OCI-LY1 (cell line): ENCODE measurements at regions not wholly inside any gene's neighbourhood (a gene's known extent, or its start where the extent isn't known, plus 50 kb on each side); places are given as distances from the start of the nearest gene placed in this dataset.

ENCODE experiments used
- H2AFZ ChIP-seq: fragments of 200-600 bp; sonication (generic), shearing (Covaris generic); 2 replicates; pipeline ENCODE4 v1.6.0; 2014; ENCODE audit warnings: antibody characterized with exemption, mild to moderate bottlenecking, low read length
- H3F3A ChIP-seq: fragments of 200-600 bp; sonication (generic), shearing (Covaris generic); 2 replicates; pipeline ENCODE4 v1.6.0; 2014; ENCODE audit warnings: mild to moderate bottlenecking, antibody characterized with exemption, low read length, moderate library complexity; ENCODE audit not compliant: insufficient read depth
- H3K27ac ChIP-seq: fragments of 200-600 bp; sonication (generic); 2 replicates; pipeline ENCODE4 v1.5.1; 2014; ENCODE audit warnings: low read length, mixed run types, mild to moderate bottlenecking, low read depth; ENCODE audit not compliant: poor library complexity, severe bottlenecking
- H3K27me3 ChIP-seq: fragments of 200-600 bp; sonication (generic); 2 replicates; pipeline ENCODE4 v1.6.0; 2014; ENCODE audit warnings: antibody characterized with exemption, mild to moderate bottlenecking, low read length, moderate library complexity; ENCODE audit not compliant: insufficient read depth
- H3K36me3 ChIP-seq: fragments of 200-600 bp; sonication (generic); 2 replicates; pipeline ENCODE4 v1.6.1; 2014; ENCODE audit warnings: mild to moderate bottlenecking, antibody characterized with exemption, low read length, moderate library complexity, mixed read lengths; ENCODE audit not compliant: insufficient read depth
- H3K4me1 ChIP-seq: fragments of 200-600 bp; sonication (generic); 2 replicates; pipeline ENCODE4 v1.5.1; 2014; ENCODE audit warnings: mild to moderate bottlenecking, low read length, moderate library complexity; ENCODE audit not compliant: insufficient read depth, severe bottlenecking
- H3K4me2 ChIP-seq: fragments of 200-600 bp; sonication (generic), shearing (Covaris generic); 2 replicates; pipeline ENCODE4 v1.6.1; 2014; ENCODE audit warnings: low read length
- H3K4me3 ChIP-seq: fragments of 200-600 bp; sonication (generic); 2 replicates; pipeline ENCODE4 v1.5.1; 2014; ENCODE audit warnings: low read length, low read depth, mild to moderate bottlenecking, mixed read lengths; ENCODE audit not compliant: poor library complexity, severe bottlenecking
- H3K79me2 ChIP-seq: fragments of 200-600 bp; shearing (Covaris generic); 2 replicates; pipeline ENCODE4 v1.6.1; 2016; ENCODE audit warnings: mixed run types, low read length, mixed read lengths; ENCODE audit not compliant: insufficient read depth
- H3K9ac ChIP-seq: fragments of 200-600 bp; sonication (generic), shearing (Covaris generic); 2 replicates; pipeline ENCODE4 v1.6.1; 2014; ENCODE audit warnings: mild to moderate bottlenecking, low read length, mixed read lengths
- H3K9me2 ChIP-seq: fragments of 200-600 bp; sonication (generic), shearing (Covaris generic); 2 replicates; pipeline ENCODE4 v1.6.1; 2014; ENCODE audit warnings: low read depth, mild to moderate bottlenecking, low read length, mixed read lengths
- H3K9me3 ChIP-seq: fragments of 200-600 bp; shearing (Covaris generic); 2 replicates; pipeline ENCODE4 v1.6.1; 2014; ENCODE audit warnings: low read length, mixed read lengths
- H4K20me1 ChIP-seq: fragments of 200-600 bp; sonication (generic), shearing (Covaris generic); 2 replicates; pipeline ENCODE4 v1.6.0; 2016; ENCODE audit warnings: mild to moderate bottlenecking, low read length; ENCODE audit not compliant: insufficient read depth
- CTCF ChIP-seq: fragments of 200-600 bp; sonication (generic), shearing (Covaris generic); IDR thresholded peaks from 2 replicates; pipeline ENCODE4 v1.5.1; 2017; ENCODE audit warnings: mild to moderate bottlenecking, antibody characterized with exemption, low read length, moderate library complexity, mixed read lengths
- EZH2 ChIP-seq: fragments of 200-600 bp; sonication (generic), shearing (Covaris generic); IDR thresholded peaks from 2 replicates; pipeline ENCODE4 v1.8.0; 2017; ENCODE audit warnings: borderline replicate concordance, mixed run types, mild to moderate bottlenecking, antibody characterized with exemption, low read length, moderate library complexity, mixed read lengths

- Histone ChIP-seq H3K9me2 (no peaks in the 10 kb centered on the region), H3K27ac (no peak overlapping the region), H3K79me2 (no peaks in the 10 kb centered on the region), H3K4me3 (no peak overlapping the region), H3F3A (no peaks in the 10 kb centered on the region), H2AFZ (no peak overlapping the region), H3K4me1 (no peaks in the 10 kb centered on the region), H3K9ac (no peak overlapping the region), H3K9me3 (no peaks in the 10 kb centered on the region), H3K36me3 (no peaks in the 10 kb centered on the region), H3K4me2 (no peak overlapping the region), H4K20me1 (no peaks in the 10 kb centered on the region), H3K27me3 (no peaks in the 10 kb centered on the region)
- TF ChIP-seq CTCF = no peak
- no peak for TF ChIP-seq EZH2
Observed at GRCh38 chr7:118713039-118713438, 488.5 kb downstream of the ANKRD7 start.

- Histone ChIP-seq H4K20me1 (no peaks in the 10 kb centered on the region), H3K9me2 (no peaks in the 10 kb centered on the region), H3K9me3 (no peaks in the 10 kb centered on the region), H3K4me2 (no peak overlapping the region), H3K4me3 (no peak overlapping the region), H3K27ac (no peak overlapping the region), H3K9ac (no peak overlapping the region), H3K79me2 (no peaks in the 10 kb centered on the region), H3K27me3 (no peaks in the 10 kb centered on the region), H2AFZ (no peak overlapping the region), H3K4me1 (no peaks in the 10 kb centered on the region), H3K36me3 (no peaks in the 10 kb centered on the region), H3F3A (no peaks in the 10 kb centered on the region)
- TF ChIP-seq EZH2 (no peak), CTCF (no peak)
Observed at GRCh38 chr7:118720632-118721031, 496.1 kb downstream of the ANKRD7 start.

GRCh38 chr7:118731854-118732253 lies 507.4 kb downstream of the ANKRD7 start:
- TF ChIP-seq EZH2 = no peak
- peak; percentile 29; the same call in 1 of the 2 replicates for TF ChIP-seq CTCF
- Histone ChIP-seq H3K4me3 (no peak overlapping the region), H3K9me2 (peaks cover 3% of the 10 kb centered on the region; the same call in 1 of the 2 replicates), H3K9me3 (no peaks in the 10 kb centered on the region), H3K27ac (no peak overlapping the region), H3K36me3 (no peaks in the 10 kb centered on the region), H4K20me1 (no peaks in the 10 kb centered on the region), H3K9ac (no peak overlapping the region), H3K4me1 (no peaks in the 10 kb centered on the region), H3K79me2 (no peaks in the 10 kb centered on the region), H3K4me2 (no peak overlapping the region), H3F3A (no peaks in the 10 kb centered on the region), H2AFZ (no peak overlapping the region), H3K27me3 (no peaks in the 10 kb centered on the region)
